ENCODE measurements at regions not wholly inside any gene's neighbourhood (a gene's known extent, or its start where the extent isn't known, plus 50 kb on each side); places are given as distances from the start of the nearest gene placed in this dataset.

DNA sequence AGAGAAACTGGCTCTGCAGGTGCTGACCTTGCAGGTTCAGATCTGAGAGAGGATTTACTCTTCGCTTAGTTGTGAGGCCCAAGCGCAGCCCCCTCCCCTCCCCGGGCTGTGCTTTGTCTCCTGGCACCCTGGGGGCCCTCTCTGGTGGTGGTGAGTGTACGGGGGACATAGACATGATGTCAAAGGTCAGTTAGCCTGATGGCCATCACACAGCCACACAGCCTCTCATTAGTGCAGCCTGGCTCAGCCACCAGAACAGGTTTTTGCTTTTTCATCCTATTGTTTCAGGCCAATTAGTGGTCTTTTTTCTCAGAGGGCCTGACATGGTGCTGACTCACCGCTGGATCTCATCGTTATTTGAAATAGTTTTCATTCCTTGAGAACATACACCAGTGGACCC lies 437.9 kb downstream of the AACS start:
- Mint-ChIP-seq H3K27me3 (no peaks in the 10 kb centered on the region), H3K27ac (no peak overlapping the region), H3K9me3 (no peaks in the 10 kb centered on the region), H3K4me1 (no peaks in the 10 kb centered on the region), H3K36me3 (ENCODE audit: low read depth) (no peaks in the 10 kb centered on the region), H3K4me3 (no peak overlapping the region)
- no peak for DNase-seq
- ATAC-seq: no peak

DNA sequence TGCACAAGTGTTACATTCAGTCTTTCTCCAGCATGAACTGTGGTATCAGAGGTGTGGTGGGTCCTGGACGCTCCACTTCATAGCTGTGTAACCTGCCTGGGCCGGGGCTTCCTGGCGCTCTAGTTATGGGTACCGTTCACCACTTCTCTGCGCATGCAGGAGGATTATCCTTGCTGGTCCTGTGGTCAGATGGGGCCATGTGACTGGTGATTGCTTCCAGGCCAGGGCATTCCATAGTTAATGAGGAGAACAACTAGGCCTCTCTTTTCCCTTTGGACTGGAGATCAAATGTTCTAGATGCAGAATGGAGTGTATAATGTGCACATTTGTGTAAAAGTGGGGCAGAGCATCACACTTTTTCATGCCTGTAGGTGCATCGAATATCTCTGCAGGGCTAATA lies 444.0 kb downstream of the AACS start:
- H3K9me3 Mint-ChIP-seq: no peaks in the 10 kb centered on the region
- no peak overlapping the region for H3K4me3 Mint-ChIP-seq
- H3K36me3 Mint-ChIP-seq (ENCODE audit: low read depth): no peaks in the 10 kb centered on the region
- no peak for ATAC-seq
- no peak for DNase-seq
- no peak overlapping the region for H3K27ac Mint-ChIP-seq
- no peaks in the 10 kb centered on the region for H3K27me3 Mint-ChIP-seq
- H3K4me1 Mint-ChIP-seq: no peaks in the 10 kb centered on the region

DNA sequence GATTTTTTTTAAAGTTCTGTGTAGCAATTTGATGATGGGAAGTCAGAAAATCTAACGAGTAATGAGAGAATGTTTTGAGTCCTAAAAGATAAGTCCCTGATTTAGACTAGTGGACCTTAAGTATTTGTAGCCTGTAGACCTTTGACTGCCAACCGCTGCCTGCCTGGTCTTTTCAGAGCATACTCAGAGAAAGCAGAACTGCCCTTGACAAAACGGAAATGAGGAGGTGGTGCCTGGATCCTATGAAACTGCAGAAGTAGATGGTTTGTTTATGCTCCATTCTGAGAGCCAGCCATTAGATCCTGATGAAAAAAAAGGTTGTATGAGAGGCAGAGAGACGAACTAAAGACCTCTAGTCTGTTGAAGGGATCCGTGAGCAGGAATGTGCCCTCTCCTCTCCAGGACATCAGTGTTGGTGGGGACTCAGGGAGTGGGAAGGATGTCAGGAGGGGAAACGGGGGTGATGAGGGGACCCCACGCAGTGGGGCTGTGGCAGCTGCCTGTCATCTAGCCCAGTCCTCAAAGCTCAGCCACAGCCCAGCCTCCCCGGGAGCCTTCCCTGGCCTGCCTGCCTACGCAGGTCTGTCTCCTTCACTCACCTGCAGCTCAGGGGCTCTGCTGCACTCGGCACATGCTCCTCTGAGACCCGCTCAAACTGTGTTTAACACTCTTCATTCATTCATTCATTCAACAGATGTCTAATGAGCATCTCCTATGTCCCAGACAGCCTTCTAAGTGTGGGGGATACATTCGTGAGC lies 447.5 kb downstream of the AACS start:
- Mint-ChIP-seq H3K27ac (no peak overlapping the region), H3K4me3 (no peak overlapping the region), H3K9me3 (no peaks in the 10 kb centered on the region), H3K4me1 (no peaks in the 10 kb centered on the region), H3K36me3 (ENCODE audit: low read depth) (no peaks in the 10 kb centered on the region), H3K27me3 (no peaks in the 10 kb centered on the region)
- ATAC-seq (no peak), DNase-seq (no peak)

DNA sequence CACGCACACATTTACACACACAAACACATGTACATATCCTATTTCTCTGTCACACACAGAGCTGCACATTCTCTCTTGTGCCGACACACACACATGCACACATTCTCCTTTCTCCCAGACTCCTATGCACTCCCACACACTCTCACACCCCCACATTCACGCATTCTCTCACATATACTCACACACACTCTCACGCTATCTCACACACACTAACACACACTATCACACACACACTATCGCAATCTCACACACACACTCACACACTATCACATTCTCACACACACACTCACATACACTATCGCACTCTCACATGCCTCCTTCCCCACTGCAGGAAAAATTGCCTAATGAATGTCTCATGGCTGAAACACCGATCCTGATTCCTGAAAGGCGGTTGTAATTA lies 450.7 kb downstream of the AACS start:
- Mint-ChIP-seq H3K4me1 (no peaks in the 10 kb centered on the region), H3K9me3 (no peaks in the 10 kb centered on the region), H3K27me3 (no peaks in the 10 kb centered on the region), H3K27ac (no peak overlapping the region), H3K4me3 (no peak overlapping the region), H3K36me3 (ENCODE audit: low read depth) (no peaks in the 10 kb centered on the region)
- ATAC-seq: no peak
- DNase-seq: no peak

DNA sequence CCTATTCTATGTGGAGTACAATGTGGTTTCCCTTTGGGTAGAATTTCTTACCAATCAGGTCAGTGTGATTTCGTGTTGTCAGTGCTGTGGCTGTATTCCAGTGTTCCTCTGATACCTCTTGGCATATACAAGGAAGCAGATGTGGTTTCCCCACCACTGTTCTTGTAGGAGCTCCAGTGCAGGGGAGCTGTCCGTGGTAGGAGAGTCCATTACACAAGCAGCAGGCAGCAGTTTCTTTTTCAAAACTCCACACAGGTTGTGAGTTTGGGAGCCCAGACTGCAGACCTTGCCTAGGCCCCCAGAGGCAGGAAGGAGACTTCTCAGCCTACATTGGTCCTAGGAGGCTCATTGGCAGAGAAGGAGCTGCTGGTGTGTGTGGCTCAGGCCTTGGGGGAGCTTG lies 452.8 kb downstream of the AACS start:
- DNase-seq: no peak
- Mint-ChIP-seq H3K27me3 (no peaks in the 10 kb centered on the region), H3K36me3 (ENCODE audit: low read depth) (no peaks in the 10 kb centered on the region), H3K4me1 (no peaks in the 10 kb centered on the region), H3K9me3 (peaks cover 8% of the 10 kb centered on the region), H3K4me3 (no peak overlapping the region), H3K27ac (no peak overlapping the region)
- no peak for ATAC-seq

DNA sequence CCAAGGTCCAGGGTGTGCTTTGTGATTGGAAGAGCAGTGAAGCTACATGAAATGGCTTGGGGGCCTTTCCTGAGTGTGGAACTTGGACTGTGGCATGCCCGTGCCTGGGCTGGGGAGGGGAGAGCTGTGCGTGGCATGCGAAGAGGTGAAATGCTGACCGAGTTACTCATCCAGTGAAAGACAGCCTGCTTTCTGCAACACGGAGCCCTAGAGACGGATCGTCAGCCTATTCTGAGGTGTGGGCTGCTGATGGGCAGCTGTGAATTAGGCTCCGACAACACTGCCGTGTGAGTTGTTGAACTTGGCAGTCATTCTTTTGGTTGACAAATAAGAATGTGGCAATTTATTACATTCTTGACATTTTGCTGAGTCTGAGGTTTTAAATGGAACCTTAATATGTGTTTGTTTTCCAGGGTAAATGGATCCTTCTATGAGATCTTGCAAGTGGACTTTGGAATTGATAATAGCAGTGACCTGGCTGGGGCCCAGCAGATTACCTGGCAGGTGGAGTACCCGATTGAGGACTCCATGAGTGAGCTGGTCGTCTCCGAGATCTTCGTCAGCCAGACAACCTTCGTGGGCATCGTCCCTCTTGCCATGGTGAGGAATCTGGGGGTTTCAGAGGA lies 453.9 kb downstream of the AACS start:
- ATAC-seq: no peak
- Mint-ChIP-seq H3K4me1 (no peaks in the 10 kb centered on the region), H3K4me3 (no peak overlapping the region), H3K36me3 (ENCODE audit: low read depth) (no peaks in the 10 kb centered on the region), H3K27ac (no peak overlapping the region), H3K9me3 (peaks cover 17% of the 10 kb centered on the region), H3K27me3 (no peaks in the 10 kb centered on the region)
- DNase-seq: no peak

DNA sequence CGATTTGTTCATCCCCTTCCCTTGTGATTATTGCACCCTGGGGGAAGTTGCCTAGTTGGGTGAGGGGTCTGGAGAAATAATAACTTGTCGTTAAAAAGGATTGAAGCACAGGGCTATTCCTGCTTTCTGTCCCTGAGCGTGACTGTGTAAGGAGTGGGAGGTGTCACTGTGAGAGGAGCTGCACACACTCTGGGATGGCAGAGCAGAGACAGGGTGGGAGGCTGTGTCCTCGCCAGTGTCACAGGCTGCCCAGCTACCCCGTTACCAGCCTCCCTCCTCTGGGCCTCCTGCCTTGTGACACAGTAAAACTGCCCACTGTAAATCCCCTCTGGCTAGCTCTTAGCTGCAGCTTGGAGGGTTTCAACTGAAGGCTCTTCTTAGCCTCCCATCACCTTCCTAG lies 460.6 kb downstream of the AACS start:
- no peaks in the 10 kb centered on the region for H3K27me3 Mint-ChIP-seq
- no peaks in the 10 kb centered on the region for H3K36me3 Mint-ChIP-seq (ENCODE audit: low read depth)
- peaks cover 24% of the 10 kb centered on the region for H3K9me3 Mint-ChIP-seq
- no peak overlapping the region for H3K4me3 Mint-ChIP-seq
- DNase-seq: no peak
- H3K27ac Mint-ChIP-seq: no peak overlapping the region
- ATAC-seq: no peak
- H3K4me1 Mint-ChIP-seq: no peaks in the 10 kb centered on the region

DNA sequence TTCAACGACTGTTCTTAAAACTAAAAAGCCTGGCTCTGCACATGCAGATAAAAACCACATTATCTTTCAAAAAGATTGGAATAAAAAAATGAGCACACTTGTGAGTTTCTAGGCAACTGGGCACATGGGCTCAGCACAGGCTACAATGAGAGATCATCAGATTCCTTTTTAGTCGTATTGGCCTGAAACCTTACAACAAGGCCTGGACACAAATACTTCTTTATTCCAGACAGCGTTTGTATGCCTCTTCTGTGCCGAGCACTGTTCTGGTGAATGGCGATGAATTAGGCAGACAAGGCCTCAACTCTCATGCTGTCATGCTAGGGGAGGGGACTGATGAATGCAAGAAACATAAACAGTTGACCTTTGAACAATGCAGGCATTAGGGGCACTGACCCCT lies 463.0 kb downstream of the AACS start:
- H3K27me3 Mint-ChIP-seq: peaks cover 8% of the 10 kb centered on the region
- no peaks in the 10 kb centered on the region for H3K4me1 Mint-ChIP-seq
- H3K9me3 Mint-ChIP-seq: peaks cover 14% of the 10 kb centered on the region
- ATAC-seq (no peak), DNase-seq (no peak)
- H3K36me3 Mint-ChIP-seq (ENCODE audit: low read depth): no peaks in the 10 kb centered on the region
- no peak overlapping the region for H3K4me3 Mint-ChIP-seq
- no peak overlapping the region for H3K27ac Mint-ChIP-seq

DNA sequence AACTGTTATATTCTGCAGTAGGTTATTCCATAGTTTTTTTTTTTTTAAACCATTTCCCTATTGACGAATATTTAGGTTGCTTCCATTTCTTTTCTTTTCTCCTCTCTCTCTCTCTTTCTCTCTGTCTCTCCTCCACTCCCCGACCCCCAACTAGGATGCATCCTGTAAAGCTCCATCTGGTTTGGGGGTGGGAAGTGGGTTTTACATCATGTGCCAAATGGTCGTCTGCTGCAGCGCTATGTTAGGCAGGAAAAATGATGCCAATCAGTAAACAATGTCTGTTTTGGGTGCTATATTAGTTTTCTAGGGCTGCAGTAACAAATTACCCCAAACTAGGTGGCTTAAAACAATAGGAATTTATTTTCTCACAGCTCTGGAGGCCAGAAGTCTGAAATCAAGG lies 465.0 kb downstream of the AACS start:
- no peaks in the 10 kb centered on the region for H3K9me3 Mint-ChIP-seq
- no peaks in the 10 kb centered on the region for H3K36me3 Mint-ChIP-seq (ENCODE audit: low read depth)
- no peak for DNase-seq
- H3K4me3 Mint-ChIP-seq: no peak overlapping the region
- no peak overlapping the region for H3K27ac Mint-ChIP-seq
- H3K27me3 Mint-ChIP-seq: peaks cover 15% of the 10 kb centered on the region
- H3K4me1 Mint-ChIP-seq: no peaks in the 10 kb centered on the region
- ATAC-seq: no peak

DNA sequence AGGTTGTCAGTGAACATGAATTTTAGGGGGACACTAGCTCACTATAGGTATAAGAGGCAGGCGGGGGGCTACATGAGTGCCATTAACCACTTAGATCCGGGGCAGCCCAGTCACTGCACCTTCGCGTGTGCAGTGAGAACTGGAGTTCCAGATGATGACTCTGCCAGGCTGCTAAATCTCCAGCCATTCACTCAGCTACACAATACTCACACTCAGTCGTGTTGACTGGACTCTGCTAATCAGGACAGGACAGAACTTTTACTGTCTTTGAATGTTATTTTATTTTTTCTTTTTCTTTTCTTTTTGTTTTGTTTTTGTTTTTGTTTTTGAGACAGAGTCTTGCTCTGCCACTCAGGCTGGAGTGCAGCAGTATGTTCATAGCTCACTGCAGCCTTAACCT lies 465.6 kb downstream of the AACS start:
- H3K36me3 Mint-ChIP-seq (ENCODE audit: low read depth): no peaks in the 10 kb centered on the region
- H3K27me3 Mint-ChIP-seq: peaks cover 15% of the 10 kb centered on the region
- no peak for DNase-seq
- no peak overlapping the region for H3K27ac Mint-ChIP-seq
- H3K4me3 Mint-ChIP-seq: no peak overlapping the region
- H3K9me3 Mint-ChIP-seq: no peaks in the 10 kb centered on the region
- ATAC-seq: no peak
- H3K4me1 Mint-ChIP-seq: no peaks in the 10 kb centered on the region

DNA sequence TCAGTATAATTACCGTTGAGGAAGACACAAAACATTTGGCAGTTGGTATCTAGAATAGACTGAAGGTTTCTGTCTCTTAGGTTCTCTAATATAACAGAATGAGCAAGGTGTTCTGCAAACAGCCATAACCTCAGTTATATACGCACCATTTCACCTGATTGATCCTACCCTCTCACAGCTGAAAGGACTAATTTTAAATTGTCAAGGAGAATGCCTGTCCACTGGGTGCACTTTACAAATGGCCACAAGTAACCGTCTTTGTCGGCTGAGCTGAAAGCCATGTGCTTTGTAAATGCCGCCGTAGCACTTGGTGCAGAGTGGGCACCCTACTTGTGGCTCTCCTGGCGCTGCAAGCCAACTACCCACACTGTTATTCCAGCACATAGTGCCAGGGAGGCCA lies 466.3 kb downstream of the AACS start:
- no peaks in the 10 kb centered on the region for H3K9me3 Mint-ChIP-seq
- DNase-seq: no peak
- H3K36me3 Mint-ChIP-seq (ENCODE audit: low read depth): no peaks in the 10 kb centered on the region
- H3K27ac Mint-ChIP-seq: no peak overlapping the region
- peaks cover 15% of the 10 kb centered on the region for H3K27me3 Mint-ChIP-seq
- no peaks in the 10 kb centered on the region for H3K4me1 Mint-ChIP-seq
- no peak for ATAC-seq
- H3K4me3 Mint-ChIP-seq: no peak overlapping the region

DNA sequence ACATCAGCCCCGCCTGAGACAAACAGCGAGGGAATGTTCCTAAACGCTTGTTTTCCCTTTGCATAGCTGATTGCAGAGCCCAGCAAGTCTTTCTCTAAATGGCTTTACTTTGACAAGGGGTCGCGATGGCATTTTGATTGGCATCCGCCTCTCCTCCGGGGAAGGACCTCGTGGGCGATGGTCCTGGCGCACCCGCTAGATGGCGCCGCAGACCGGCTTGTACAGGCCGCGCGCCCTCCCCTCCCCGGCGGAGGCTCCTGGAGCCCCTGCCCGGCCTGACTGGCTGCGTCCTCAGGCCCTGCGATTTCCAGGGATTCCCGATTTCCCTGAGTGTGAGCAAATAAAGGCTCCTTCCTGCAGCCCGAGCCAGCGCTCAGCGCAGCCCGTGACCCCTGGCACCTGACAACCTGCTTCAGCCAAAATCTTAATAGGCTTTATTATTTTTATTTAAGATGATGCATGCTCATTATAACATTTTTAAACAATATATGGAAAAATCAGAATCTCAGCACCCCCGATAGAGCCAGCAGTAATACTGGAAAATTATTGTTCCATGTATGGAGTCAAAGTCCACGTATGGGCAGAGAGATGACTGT lies 468.3 kb downstream of the AACS start:
- no peak overlapping the region for H3K4me3 Mint-ChIP-seq
- no peaks in the 10 kb centered on the region for H3K9me3 Mint-ChIP-seq
- H3K27ac Mint-ChIP-seq: no peak overlapping the region
- H3K4me1 Mint-ChIP-seq: no peaks in the 10 kb centered on the region
- ATAC-seq: no peak
- H3K27me3 Mint-ChIP-seq: peaks cover 15% of the 10 kb centered on the region
- no peaks in the 10 kb centered on the region for H3K36me3 Mint-ChIP-seq (ENCODE audit: low read depth)
- peak; percentile 37 for DNase-seq

DNA sequence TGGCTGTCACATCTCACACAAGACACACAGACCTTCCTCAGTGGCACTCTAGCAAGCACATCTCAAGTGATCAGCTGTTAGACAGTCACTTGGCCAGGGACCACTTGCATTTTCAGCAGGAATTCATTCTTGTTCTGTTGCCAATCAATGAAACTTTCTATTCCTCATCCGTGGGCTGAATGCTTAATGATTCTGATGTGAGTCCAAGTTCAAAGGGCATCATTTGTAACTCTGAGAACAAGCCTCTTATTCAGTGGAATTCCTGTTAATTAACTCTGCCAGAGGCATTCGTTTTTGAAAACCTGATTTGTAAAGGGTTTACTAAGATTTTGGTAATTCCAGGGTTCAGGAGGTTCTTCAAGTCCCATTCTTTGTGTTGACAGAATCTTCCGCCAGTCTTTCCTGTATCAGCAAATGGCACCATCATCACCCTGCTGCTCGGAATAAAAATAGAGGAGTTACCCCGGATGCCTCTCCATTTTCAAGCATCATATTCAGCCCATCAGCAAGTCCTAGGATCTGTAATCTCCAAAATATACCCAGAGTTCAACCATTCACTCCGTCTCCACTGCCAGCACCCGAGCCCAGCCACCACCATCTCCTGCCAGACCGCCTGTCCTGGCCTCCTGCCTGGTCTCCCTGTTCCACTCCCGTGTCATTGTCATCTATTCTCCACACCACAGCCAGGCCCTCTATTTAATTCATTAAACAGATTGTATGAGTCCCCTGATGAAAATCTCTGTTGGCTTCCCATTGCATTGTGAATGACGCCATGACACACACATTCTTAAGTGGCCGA lies 473.4 kb downstream of the AACS start:
- ATAC-seq (no peak), DNase-seq (no peak)
- H3K27ac Mint-ChIP-seq: no peak overlapping the region
- H3K9me3 Mint-ChIP-seq: no peaks in the 10 kb centered on the region
- H3K27me3 Mint-ChIP-seq: peaks cover 7% of the 10 kb centered on the region
- H3K4me1 Mint-ChIP-seq: no peaks in the 10 kb centered on the region
- H3K36me3 Mint-ChIP-seq (ENCODE audit: low read depth): no peaks in the 10 kb centered on the region
- H3K4me3 Mint-ChIP-seq: no peak overlapping the region

DNA sequence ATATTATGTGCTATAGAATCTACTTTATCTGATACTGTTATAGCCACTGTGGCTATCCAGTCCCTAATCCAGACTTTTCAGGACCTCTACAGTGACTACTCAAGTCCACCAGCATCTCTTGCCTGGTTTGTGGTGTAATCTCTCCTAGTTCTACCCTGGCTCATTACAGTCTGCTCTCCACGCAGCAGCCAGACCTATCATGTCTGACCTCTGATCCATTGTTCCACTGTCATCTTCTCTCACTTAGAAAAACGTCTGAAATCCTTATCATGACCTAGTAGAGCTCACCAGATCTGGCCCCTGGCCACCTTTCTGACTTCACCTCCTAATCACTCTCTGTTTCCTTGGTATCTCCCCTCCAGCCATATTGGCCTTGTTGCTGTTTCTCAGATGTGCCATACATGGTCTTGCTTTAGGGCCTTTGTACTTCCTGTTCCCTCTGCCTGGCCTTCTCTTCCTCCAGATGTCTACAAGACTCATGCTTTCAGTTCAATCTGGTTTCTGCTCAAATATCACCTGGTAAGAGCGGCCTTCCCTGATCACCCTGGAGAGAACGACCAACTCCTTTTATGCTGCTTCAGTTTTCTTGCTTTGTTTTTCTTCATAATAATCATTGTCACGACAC lies 475.5 kb downstream of the AACS start:
- H3K27ac Mint-ChIP-seq: no peak overlapping the region
- no peak for ATAC-seq
- H3K4me3 Mint-ChIP-seq: no peak overlapping the region
- no peaks in the 10 kb centered on the region for H3K27me3 Mint-ChIP-seq
- no peaks in the 10 kb centered on the region for H3K4me1 Mint-ChIP-seq
- DNase-seq: no peak
- H3K36me3 Mint-ChIP-seq (ENCODE audit: low read depth): no peaks in the 10 kb centered on the region
- H3K9me3 Mint-ChIP-seq: peaks cover 11% of the 10 kb centered on the region
